HG02943 (cell line): ENCODE measurements at regions not wholly inside any gene's neighbourhood (a gene's known extent, or its start where the extent isn't known, plus 50 kb on each side); places are given as distances from the start of the nearest gene placed in this dataset.

Experiments used
- ATAC-seq: cut with Tn5 transposase; IDR thresholded peaks from one replicate; pipeline ENCODE4 v1.9.1; 2021; ENCODE audit warnings: mild to moderate bottlenecking, low read depth, moderate library complexity; ENCODE audit not compliant: unreplicated experiment

DNA sequence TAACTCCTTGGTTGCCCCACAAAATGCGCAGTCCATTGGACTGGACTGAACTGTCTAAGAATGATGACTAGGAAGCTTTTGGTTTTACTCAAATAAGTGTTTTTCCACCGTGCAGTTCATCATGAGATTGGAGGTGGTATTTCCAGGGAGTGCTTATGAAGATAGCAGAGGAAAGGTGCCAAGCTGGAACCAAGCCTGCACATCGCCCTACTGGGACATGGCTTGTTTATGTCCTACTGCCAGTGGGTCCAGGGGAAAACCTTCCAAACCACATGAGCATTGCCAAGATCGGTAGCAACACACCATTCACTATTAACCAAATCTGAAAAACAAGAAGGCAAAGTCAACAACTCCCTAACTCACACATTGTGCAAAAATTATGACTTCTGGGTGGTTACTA, 54.7 kb upstream of the DSCAM start:
- no peak for ATAC-seq

DNA sequence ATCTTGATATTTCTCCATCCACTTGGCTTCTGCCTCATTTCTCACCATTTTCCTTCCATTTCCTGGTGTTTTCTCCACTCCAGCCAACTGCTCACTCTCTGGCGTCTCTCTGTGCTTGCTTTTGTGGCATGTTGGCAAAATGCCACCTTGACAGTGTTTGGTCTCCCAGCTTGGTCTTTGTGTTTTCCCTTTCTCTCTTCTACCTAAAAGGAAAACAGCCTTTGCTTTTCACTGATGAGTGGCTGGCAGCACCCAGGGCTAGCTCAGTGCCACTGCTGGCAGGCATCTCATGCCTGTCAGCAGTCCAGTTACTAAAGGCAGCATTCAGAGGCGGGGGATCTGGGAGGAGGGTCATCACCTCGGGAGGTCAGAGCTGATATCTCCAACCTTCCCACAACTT, 55.3 kb upstream of the DSCAM start:
- no peak for ATAC-seq

- ATAC-seq = no peak
Measured at GRCh38 chr21:40902993-40903392, 56.0 kb upstream of the DSCAM start.

GRCh38 chr21:40905251-40905650, 58.3 kb upstream of the DSCAM start:
- no peak for ATAC-seq

DNA sequence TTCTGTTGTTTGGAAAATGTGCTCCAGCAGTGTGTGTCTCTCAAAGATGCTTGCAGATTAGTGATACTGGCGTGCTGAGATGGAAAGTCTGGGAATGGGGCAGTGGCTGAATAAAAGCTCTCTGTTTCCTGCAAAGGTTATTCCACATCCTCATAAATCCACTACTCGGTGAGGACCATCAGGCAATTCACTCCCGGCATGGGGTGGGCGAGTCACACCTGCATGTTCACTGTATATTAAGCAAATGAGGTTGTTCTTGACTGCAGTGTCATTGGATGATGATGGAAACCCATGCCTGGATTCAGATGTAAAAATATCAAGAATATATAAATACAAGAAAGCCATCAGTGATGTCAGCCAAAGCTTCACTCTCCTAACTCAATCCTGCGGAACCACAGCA, 65.4 kb upstream of the DSCAM start:
- no peak for ATAC-seq

- no peak for ATAC-seq
Measured at GRCh38 chr21:40915114-40915513, 68.2 kb upstream of the DSCAM start.

DNA sequence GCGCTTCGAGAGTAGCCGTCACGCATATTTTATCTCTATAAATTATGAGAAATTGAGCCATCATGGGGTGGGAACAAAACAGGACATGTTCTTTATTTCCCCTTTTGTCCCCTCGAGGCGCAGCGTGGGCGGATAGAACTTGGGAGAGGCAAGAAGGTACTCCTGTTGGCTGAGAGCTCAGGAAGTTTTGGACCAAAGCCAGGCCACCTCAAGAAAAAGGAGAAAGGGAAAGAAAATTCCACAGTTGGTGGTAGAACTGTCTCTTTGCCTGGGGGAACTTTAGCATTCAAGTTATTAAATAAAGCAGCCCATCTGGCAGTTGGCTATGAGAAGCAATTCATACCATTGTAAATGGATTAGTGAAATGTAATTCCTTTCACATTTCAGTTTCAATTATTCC, 76.4 kb upstream of the DSCAM start:
- ATAC-seq = no peak

- no peak for ATAC-seq
Measured at GRCh38 chr21:40923901-40924300, 76.9 kb upstream of the DSCAM start.

DNA sequence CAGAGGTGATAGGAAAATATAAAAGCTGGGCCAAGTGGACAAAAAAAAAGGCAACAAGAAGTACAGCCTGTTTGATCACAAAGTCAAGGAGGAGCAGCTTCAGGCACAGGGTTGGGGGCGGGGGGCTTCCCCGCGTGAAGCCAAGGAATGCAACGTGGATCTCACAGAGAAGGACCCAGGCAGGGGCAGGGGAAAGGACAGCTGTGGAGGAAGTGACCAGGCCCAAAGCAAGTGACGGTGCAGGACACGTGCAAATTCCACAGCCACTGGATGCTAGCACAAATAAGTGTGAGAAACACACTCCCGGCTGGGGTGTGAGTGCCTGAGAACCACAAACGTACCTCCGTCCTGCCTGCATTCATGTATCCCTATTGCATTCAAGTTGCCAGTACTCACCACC, 77.7 kb upstream of the DSCAM start:
- ATAC-seq = no peak

- no peak for ATAC-seq
Measured at GRCh38 chr21:40926238-40926637, 79.3 kb upstream of the DSCAM start.

DNA sequence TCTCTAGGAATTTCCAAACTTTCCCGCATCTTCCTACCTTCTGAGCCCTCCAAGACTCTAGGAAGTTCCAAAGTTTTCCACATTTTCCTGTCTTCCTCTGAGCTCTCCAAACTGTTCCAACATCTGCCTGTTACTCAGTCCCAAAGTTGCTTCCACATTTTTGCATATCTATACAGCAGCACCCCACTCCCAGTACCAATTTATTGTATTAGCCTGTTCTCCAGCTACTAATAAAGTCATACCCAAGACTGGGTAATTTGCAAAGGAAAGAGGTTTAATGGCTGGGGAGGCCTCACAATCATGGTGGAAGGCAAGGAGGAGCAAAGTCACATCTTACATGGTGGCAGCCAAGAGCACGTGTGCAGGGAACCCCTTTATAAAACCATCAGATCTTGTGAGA, 82.9 kb upstream of the DSCAM start:
- ATAC-seq = no peak

- no peak for ATAC-seq
Measured at GRCh38 chr21:40931197-40931596, 84.2 kb upstream of the DSCAM start.

GRCh38 chr21:40936178-40936577, 89.2 kb upstream of the DSCAM start:
- no peak for ATAC-seq

GRCh38 chr21:40936771-40937261, 89.9 kb upstream of the DSCAM start:
- ATAC-seq = no peak

DNA sequence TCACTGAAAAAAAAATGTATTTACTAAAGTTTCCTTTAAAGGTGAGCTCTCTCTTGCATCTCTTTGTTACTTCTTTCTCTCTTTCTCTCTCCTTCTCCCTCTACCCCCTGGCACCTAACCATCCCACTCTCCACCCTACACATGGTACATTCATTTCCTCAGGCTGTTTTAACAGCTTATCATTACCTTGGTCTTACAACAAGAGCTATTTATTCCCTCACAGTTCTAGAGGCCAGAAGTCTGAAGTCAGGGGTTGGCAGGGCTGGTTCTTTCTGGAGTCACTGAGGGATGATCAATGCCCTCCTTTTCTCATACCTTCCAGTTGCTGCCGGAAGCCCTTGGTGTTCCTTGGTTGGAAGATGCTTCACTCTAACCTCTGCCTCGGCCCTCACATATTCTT, 91.1 kb upstream of the DSCAM start:
- no peak for ATAC-seq

DNA sequence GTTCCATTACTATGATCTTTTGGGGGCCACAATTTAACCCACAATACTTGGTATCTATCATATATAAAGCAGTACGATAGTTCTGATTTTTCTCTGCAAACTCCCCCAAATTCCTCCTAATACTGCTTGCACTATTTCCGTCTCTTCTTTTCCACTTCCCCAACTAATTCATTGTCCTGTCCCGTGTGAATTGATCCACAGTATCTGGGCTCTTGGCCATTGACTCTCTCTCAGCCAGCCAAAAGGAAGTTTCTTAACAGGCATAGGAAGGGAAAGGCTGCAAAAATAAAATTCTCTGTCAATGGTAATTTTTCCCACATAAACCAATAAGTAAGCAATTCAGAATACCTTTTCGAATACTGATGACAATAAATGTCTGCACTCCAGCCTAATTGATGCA, 91.7 kb upstream of the DSCAM start:
- ATAC-seq = no peak

DNA sequence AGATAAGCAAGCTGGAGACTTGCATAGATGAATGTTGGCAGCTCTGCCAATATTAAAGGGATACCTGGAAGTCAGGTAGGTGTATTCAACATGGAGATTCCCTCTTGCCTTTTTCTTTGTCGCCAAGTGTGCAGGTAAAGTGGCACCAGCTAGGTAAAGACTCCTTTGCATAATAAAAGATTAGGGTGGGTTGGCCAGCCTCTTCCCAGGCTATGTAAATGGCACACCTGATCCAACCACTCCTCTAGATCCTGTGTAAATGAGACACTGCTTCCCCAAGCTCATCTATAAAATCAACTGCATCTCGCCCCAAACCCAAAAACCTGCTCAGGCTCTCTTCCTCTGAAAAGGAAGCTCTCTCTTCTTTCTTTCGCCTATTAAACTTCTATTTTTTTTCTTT, 100.8 kb upstream of the DSCAM start:
- ATAC-seq = no peak

DNA sequence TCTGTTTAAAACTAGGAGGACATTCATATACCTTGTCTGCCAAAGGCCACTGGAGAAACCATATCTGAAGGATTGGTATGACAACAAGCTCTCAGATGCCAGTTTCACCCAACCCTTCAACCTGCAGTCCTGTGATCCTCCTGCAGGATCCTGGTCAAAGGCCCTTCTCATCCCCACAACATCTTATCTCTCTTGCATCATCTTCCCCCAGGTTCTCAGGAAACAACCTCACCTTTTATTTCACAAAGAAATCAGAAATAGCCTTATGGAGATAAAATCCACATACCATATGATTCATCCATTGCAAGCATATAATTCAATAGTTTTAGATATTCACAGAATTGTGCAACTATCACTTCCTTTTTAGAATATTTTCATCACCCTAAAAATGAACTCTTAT, 104.0 kb upstream of the DSCAM start:
- ATAC-seq = no peak

- no peak for ATAC-seq
Measured at GRCh38 chr21:40952551-40953323, 105.8 kb upstream of the DSCAM start.

- ATAC-seq = no peak
Measured at GRCh38 chr21:40964691-40965090, 117.7 kb upstream of the DSCAM start.

DNA sequence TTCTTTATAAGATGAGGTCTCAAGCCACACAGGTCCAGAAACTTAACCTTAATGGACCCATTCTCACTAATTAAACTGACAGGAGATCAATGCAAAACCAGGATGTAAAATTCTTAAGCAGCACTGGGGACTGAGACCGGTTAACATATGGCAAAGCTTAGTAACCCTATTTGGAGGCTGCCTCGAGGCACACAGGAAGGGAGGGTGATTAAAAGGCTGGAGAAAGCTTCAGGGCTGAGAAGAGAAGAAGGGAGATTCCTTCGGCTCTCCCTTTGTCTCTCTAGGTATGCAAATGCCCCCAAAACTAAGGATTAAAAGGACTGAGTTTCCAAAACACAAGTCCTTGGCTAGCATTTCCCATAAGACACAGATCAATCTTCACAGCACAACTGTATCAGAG, 120.8 kb upstream of the DSCAM start:
- ATAC-seq = no peak

GRCh38 chr21:40972151-40972550, 125.2 kb upstream of the DSCAM start:
- ATAC-seq = no peak
